ENCODE measurements at regions not wholly inside any gene's neighbourhood (a gene's known extent, or its start where the extent isn't known, plus 50 kb on each side); places are given as distances from the start of the nearest gene placed in this dataset.
"Not testable (repeated sequence)": the region's sequence is repeated elsewhere in the genome, so short reads cannot be mapped to it uniquely, and the experiment has no call there.

DNA sequence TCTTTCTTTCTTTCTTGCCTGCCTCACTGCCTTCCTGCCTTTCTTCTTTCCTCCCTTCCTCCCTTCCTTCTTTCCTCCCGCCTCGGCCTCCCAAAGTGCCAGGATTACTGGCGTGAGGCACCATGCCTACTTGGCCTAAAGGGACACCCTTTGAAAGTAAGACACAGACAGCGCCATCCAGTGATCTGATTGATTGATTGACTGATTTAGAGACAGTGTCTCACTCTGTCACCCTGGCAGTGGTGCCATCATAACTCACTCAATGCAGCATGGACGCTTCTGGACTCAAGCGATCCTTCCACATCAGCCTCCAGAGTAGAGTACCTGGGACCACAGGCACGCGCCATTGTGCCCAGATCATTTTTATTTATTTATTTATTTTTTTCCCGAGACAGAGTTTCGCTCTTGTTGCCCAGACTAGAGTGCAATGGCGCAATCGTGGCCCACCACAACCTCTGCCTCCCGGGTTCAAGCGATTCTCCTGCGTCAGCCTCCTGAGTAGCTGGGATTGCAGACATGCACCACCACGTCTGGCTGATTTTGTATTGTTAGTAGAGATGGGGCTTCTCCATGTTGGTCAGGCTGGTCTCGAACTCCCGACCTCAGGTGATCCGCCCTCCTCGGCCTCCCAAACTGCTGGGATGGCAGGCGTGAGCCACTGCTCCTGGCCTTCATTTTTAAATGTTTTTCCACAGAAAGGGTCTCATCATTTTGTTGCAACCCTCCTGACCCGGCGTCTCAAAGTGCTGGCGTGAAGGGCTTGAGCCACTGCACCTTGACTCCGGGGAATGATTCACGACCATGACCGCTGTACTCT is 3914.7 kb upstream of the OR11H1 start:
- TF ChIP-seq, protein P1, sequence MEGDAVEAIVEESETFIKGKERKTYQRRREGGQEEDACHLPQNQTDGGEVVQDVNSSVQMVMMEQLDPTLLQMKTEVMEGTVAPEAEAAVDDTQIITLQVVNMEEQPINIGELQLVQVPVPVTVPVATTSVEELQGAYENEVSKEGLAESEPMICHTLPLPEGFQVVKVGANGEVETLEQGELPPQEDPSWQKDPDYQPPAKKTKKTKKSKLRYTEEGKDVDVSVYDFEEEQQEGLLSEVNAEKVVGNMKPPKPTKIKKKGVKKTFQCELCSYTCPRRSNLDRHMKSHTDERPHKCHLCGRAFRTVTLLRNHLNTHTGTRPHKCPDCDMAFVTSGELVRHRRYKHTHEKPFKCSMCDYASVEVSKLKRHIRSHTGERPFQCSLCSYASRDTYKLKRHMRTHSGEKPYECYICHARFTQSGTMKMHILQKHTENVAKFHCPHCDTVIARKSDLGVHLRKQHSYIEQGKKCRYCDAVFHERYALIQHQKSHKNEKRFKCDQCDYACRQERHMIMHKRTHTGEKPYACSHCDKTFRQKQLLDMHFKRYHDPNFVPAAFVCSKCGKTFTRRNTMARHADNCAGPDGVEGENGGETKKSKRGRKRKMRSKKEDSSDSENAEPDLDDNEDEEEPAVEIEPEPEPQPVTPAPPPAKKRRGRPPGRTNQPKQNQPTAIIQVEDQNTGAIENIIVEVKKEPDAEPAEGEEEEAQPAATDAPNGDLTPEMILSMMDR (IDR thresholded peaks at IDR 0.05; ENCODE audit: low read depth, low read length, poor library complexity, severe bottlenecking) = not testable (repeated sequence)
- TF ChIP-seq EZH2phosphoT487 (IDR thresholded peaks at IDR 0.05; ENCODE audit: borderline replicate concordance, low read length) = not testable (repeated sequence)

Measured in DOHH2 (cell line).